Choroid plexus epithelial cell (primary cell): ENCODE measurements at regions not wholly inside any gene's neighbourhood (a gene's known extent, or its start where the extent isn't known, plus 50 kb on each side); places are given as distances from the start of the nearest gene placed in this dataset.
"Not testable (repeated sequence)": the region's sequence is repeated elsewhere in the genome, so short reads cannot be mapped to it uniquely, and the experiment has no call there.

ENCODE experiments used
- DNase-seq: peaks from one replicate; pipeline ENCODE4 v3.0.0-alpha.2; 2010; ENCODE audit warnings: low read depth
- H3K4me3 ChIP-seq: 2 replicates; pipeline ENCODE4 v1.5.1; 2011; ENCODE audit warnings: low read depth, mild to moderate bottlenecking, control low read depth, low read length, moderate library complexity
- TF ChIP-seq, protein P1 (sequence below): conservative IDR thresholded peaks from 2 replicates; pipeline ENCODE4 v1.5.1; 2011; ENCODE audit warnings: low read depth, mild to moderate bottlenecking, control low read depth, inconsistent platforms, low read length, moderate library complexity

DNA sequence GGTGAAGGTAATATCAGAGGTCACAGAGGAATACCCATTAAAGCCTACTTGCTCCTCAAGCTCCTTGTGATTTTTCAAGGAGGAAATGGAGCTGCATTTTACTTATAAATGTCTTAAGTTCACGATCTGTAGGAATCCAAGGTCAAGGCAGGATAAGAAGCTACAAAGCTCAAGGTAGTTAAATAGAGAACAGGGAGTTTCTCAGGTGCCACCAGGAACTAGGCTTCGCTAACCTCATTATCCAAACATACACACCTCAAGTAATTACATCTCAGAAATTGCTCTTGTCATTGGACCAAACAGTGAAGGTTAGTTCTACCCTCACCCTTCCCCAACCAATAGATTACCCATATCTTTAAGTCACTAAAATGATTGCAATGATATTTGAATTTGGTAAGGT, 317.4 kb upstream of the HNRNPA3 start:
- DNase-seq, result no peak
- no peak overlapping the region for H3K4me3 ChIP-seq
- TF ChIP-seq, protein P1, sequence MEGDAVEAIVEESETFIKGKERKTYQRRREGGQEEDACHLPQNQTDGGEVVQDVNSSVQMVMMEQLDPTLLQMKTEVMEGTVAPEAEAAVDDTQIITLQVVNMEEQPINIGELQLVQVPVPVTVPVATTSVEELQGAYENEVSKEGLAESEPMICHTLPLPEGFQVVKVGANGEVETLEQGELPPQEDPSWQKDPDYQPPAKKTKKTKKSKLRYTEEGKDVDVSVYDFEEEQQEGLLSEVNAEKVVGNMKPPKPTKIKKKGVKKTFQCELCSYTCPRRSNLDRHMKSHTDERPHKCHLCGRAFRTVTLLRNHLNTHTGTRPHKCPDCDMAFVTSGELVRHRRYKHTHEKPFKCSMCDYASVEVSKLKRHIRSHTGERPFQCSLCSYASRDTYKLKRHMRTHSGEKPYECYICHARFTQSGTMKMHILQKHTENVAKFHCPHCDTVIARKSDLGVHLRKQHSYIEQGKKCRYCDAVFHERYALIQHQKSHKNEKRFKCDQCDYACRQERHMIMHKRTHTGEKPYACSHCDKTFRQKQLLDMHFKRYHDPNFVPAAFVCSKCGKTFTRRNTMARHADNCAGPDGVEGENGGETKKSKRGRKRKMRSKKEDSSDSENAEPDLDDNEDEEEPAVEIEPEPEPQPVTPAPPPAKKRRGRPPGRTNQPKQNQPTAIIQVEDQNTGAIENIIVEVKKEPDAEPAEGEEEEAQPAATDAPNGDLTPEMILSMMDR, result no peak

DNA sequence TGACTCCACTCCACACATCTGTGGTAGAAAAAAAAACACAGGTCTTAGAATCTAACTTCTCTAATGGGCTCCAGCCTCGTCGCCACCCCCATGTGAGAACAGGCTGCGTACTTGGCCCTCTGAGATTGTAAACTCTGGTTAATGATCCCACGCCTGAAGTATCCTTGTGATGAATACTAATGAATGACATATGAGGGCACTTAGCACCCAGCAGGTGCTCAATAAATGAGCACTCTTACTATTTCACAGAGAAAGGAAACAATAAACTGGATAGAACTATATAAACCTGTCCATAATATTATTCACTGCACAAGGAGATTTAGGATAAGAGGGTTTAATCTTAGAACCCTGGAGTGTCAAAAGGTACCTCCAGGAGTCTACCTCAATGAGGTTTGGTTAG, 310.1 kb upstream of the HNRNPA3 start:
- H3K4me3 ChIP-seq, result no peak overlapping the region
- TF ChIP-seq, protein P1, result no peak
- DNase-seq, result no peak

DNA sequence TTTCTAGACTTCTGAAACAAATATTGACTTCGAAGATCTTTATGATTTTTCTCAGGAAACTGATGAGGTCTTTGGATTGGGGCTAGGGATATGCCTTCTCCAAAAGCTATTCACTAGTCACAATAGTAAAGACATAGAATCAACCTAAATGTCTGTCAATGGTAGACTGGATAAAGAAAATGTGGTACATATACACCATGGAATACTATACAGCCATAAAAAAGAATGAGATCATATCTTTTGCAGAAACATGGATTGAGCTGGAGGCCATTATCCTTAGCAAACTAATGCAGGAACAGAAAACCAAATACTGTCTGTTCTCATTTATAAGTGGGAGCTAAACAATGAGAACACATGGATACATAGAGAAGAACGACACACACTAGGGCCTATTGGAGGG, 308.5 kb upstream of the HNRNPA3 start:
- DNase-seq, H3K4me3 ChIP-seq: not testable (repeated sequence)

DNA sequence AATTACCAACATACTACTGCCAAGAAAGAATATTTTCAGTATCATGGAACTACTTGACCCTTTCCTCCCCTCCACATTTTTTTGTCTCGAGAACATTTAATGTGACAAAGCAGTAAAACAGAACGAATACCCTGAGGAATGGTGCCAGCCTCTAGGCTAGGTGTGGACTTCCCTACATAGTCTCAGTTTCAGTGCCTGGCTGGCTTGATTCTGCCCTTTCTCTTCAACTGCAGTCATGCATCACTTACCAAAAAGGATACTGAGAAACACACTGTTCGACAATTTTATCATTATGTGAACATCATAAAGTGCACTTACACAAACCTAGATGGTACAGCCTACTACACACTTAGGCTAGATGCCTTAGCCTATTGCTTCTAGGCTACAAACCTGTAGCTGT, 305.3 kb upstream of the HNRNPA3 start:
- TF ChIP-seq, protein P1, result no peak
- no peak overlapping the region for H3K4me3 ChIP-seq
- DNase-seq, result no peak

DNA sequence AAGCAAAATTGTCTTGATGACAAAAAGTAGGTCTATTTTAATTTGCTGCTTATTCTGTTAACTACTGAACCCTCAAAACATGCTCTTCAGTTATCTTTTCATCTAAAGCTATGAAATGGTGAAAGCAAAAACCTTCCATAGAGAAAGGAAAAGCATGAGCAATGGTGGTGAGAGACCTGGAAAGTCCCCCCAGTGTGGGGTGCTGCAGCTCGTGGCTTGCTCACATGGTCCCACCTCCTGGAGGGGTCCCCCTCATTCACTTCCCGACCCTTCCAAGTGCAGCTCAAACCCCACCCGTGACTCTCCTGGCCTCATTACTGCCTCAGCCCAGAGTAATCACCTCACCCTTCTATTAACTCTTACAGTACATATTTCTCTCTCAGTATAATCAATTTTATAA, 301.8 kb upstream of the HNRNPA3 start:
- TF ChIP-seq, protein P1, result no peak
- DNase-seq, result no peak

DNA sequence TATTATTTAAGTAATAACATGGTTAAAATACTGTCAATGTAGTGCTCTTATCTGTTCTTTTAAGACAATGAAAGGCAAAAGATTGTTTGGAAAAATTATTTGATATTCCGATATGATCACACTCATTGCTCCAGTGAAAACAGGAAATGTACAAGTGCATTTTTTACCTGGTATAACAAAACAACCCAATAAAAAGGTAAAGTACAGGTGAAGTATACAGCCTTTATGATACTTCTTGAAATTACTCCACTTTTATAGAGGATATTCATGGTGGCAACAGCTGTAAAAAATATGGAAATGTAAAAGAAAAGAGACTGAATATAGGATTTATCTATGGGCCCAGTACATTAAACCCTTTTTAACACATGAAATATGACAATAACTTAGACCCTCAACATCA, 298.6 kb upstream of the HNRNPA3 start:
- H3K4me3 ChIP-seq, result no peak overlapping the region
- TF ChIP-seq, protein P1, result no peak
- no peak for DNase-seq

More for the DNA sequence above, 301.8 kb upstream of the HNRNPA3 start:
- no peak overlapping the region for H3K4me3 ChIP-seq

DNA sequence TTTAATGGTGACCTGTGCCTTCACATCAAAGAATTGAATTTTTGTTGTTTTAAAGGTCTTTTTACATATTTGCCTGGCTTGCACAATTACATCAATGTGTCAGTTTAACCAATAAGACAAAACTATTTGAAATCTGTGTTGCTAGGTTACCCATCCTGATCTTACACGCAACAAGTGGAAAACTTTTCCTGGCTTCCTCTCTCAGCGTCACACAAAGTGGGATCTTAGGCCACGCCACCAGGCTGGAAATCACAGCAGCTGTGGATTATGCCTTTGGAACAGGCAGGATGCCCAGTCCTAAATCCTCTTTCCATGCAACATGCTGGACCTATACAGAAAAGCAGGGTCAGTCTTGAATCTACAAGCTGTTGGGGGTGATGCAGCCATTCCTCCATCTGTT, 298.2 kb upstream of the HNRNPA3 start:
- TF ChIP-seq, protein P1, result no peak
- DNase-seq, result no peak
- no peak overlapping the region for H3K4me3 ChIP-seq

DNA sequence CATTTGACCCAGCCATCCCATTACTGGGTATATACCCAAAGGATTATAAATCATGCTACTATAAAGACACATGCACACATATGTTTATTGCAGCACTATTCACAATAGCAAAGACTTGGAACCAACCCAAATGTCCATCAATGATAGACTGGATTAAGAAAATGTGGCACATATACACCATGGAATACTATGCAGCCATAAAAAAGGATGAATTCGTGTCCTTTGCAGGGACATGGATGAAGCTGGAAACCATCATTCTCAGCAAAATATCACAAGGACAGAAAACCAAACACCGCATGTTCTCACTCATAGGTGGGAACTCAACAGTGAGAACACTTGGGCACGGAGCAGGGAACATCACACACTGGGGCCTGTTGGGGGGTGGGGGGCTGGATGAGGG, 290.0 kb upstream of the HNRNPA3 start:
- DNase-seq, H3K4me3 ChIP-seq: not testable (repeated sequence)
